Mesenchymal stem cell (in vitro differentiated cells and primary cell): ENCODE measurements at regions not wholly inside any gene's neighbourhood (a gene's known extent, or its start where the extent isn't known, plus 50 kb on each side); places are given as distances from the start of the nearest gene placed in this dataset.

Source experiments
- DNase-seq: peaks from one replicate; pipeline ENCODE4 v3.0.0-alpha.2; 2013
- H2AFZ ChIP-seq: one replicate; pipeline ENCODE4 v1.6.1; 2013; ENCODE audit warnings: low read depth, mild to moderate bottlenecking, control low read depth, inconsistent platforms, low read length, moderate library complexity
- H2AK5ac ChIP-seq: 2 replicates; pipeline ENCODE4 v1.6.1; 2013; ENCODE audit warnings: low read length, moderate library complexity, mild to moderate bottlenecking, inconsistent platforms; ENCODE audit not compliant: severe bottlenecking
- H2BK120ac ChIP-seq: one replicate; pipeline ENCODE4 v1.6.1; 2013; ENCODE audit warnings: low read depth, mild to moderate bottlenecking, inconsistent platforms, low read length, moderate library complexity
- H2BK12ac ChIP-seq, 2 experiments: one replicate each; pipeline ENCODE4 v1.6.1; 2013; ENCODE audit warnings: inconsistent platforms in 2 of 2, low read length in 2 of 2, mild to moderate bottlenecking in 2 of 2, moderate library complexity in 2 of 2, control low read depth in 1 of 2
- H2BK15ac ChIP-seq: one replicate; pipeline ENCODE4 v1.6.1; 2013; ENCODE audit warnings: mild to moderate bottlenecking, low read depth, inconsistent platforms; ENCODE audit not compliant: poor library complexity, severe bottlenecking
- H2BK5ac ChIP-seq: 2 replicates; pipeline ENCODE4 v1.6.1; 2013; ENCODE audit warnings: low read depth, mild to moderate bottlenecking, low read length, control low read depth, inconsistent platforms; ENCODE audit not compliant: poor library complexity, severe bottlenecking
- H3K14ac ChIP-seq, 2 experiments: one replicate each; pipeline ENCODE4 v1.6.1; 2013; ENCODE audit warnings: inconsistent platforms in 2 of 2, low read length in 2 of 2, control low read depth in 1 of 2, mild to moderate bottlenecking in 1 of 2, moderate library complexity in 1 of 2
- H3K18ac ChIP-seq, 2 experiments: one replicate each; pipeline ENCODE4 v1.6.1; 2013; ENCODE audit warnings: inconsistent platforms in 2 of 2, low read length in 2 of 2, control low read depth in 1 of 2, low read depth in 1 of 2, mild to moderate bottlenecking in 1 of 2
- H3K23ac ChIP-seq, 2 experiments: one replicate each; pipeline ENCODE4 v1.6.1; 2013; ENCODE audit warnings: inconsistent platforms in 2 of 2, low read length in 2 of 2, mild to moderate bottlenecking in 2 of 2, moderate library complexity in 2 of 2, control low read depth in 1 of 2
- H3K27ac ChIP-seq: 2 replicates; pipeline ENCODE4 v1.5.1; 2013; ENCODE audit warnings: mild to moderate bottlenecking, moderate library complexity, low read length, control low read depth, inconsistent platforms; ENCODE audit not compliant: poor library complexity, severe bottlenecking
- H3K27me3 ChIP-seq, 2 experiments: 2 replicates each; pipeline versions ENCODE4 v1.6.1 to v1.7.0; 2013; ENCODE audit warnings: low read length in 2 of 2, mild to moderate bottlenecking in 2 of 2, moderate library complexity in 2 of 2, control low read depth in 1 of 2, inconsistent platforms in 1 of 2; ENCODE audit not compliant: control insufficient read depth in 1 of 2, insufficient read depth in 1 of 2
- H3K36me3 ChIP-seq, 2 experiments: 2 replicates each; pipeline versions ENCODE4 v1.6.1 to v1.7.0; 2013; ENCODE audit warnings: low read length in 2 of 2, control low read depth in 1 of 2, inconsistent platforms in 1 of 2, low read depth in 1 of 2, mild to moderate bottlenecking in 1 of 2; ENCODE audit not compliant: insufficient read depth in 2 of 2, control insufficient read depth in 1 of 2
- H3K4ac ChIP-seq, 2 experiments: one replicate each; pipeline ENCODE4 v1.6.1; 2013; ENCODE audit warnings: inconsistent platforms in 2 of 2, low read length in 2 of 2, mild to moderate bottlenecking in 2 of 2, moderate library complexity in 2 of 2, control low read depth in 1 of 2, low read depth in 1 of 2
- H3K4me1 ChIP-seq: 2 replicates; pipeline ENCODE4 v1.6.1; 2013; ENCODE audit warnings: low read depth, low read length, control low read depth; ENCODE audit not compliant: control insufficient read depth, insufficient read depth
- H3K4me2 ChIP-seq: 2 replicates; pipeline ENCODE4 v1.6.1; 2013; ENCODE audit warnings: low read length, mild to moderate bottlenecking, inconsistent platforms; ENCODE audit not compliant: poor library complexity, severe bottlenecking
- H3K4me3 ChIP-seq, 2 experiments: 2 replicates each; pipeline versions ENCODE4 v1.5.1 to v1.7.0; 2013; ENCODE audit warnings: low read length in 2 of 2, mild to moderate bottlenecking in 2 of 2, control low read depth in 1 of 2, low read depth in 1 of 2; ENCODE audit not compliant: insufficient read depth in 1 of 2
- H3K79me1 ChIP-seq: replicated peaks from 2 replicates; pipeline ENCODE4 v1.6.1; 2013; ENCODE audit warnings: mild to moderate bottlenecking, control low read depth, low read length, inconsistent platforms; ENCODE audit not compliant: poor library complexity, severe bottlenecking
- H3K9ac ChIP-seq: 2 replicates; pipeline ENCODE4 v1.7.0; 2013; ENCODE audit warnings: mild to moderate bottlenecking, low read length, moderate library complexity
- H3K9me3 ChIP-seq: 2 replicates; pipeline ENCODE4 v1.7.0; 2013; ENCODE audit warnings: mild to moderate bottlenecking, low read length; ENCODE audit not compliant: control insufficient read depth
- H4K8ac ChIP-seq: one replicate; pipeline ENCODE4 v1.6.1; 2013; ENCODE audit warnings: inconsistent platforms, mild to moderate bottlenecking, low read length, moderate library complexity
- H4K91ac ChIP-seq: one replicate; pipeline ENCODE4 v1.6.1; 2013; ENCODE audit warnings: mild to moderate bottlenecking, low read length, inconsistent platforms
- WGBS: methylation state at CpG from one replicate; pipeline ENCODE4 v1.1.7; 2013; ENCODE audit warnings: mixed read lengths; 5-methylcytosine and 5-hydroxymethylcytosine counted together

- H4K8ac ChIP-seq: no peak overlapping the region
- no peak for DNase-seq
Measured at GRCh38 chr18:51290860-51291259, 93.4 kb upstream of the MEX3C start.

GRCh38 chr18:51300912-51301311 is 103.4 kb upstream of the MEX3C start:
- Histone ChIP-seq H2BK15ac (no peak overlapping the region), H2AK5ac (no peak overlapping the region), H3K27ac (no peak overlapping the region), H3K9ac (no peak overlapping the region), H3K4ac (no peak overlapping the region), H3K4me1 (no peaks in the 10 kb centered on the region), H2BK12ac (no peak overlapping the region), H3K27me3 (no peaks in the 10 kb centered on the region), H3K9me3 (no peaks in the 10 kb centered on the region), H4K91ac (no peak overlapping the region), H3K18ac (no peak overlapping the region), H3K79me1 (no peaks in the 10 kb centered on the region), H3K14ac (no peak overlapping the region), H3K23ac (no peak overlapping the region), H4K8ac (no peak overlapping the region), H2BK120ac (no peak overlapping the region), H2BK5ac (no peak overlapping the region), H2AFZ (no peak overlapping the region), H3K4me2 (no peak overlapping the region), H3K36me3 (no peaks in the 10 kb centered on the region), H3K4me3 (no peak overlapping the region)
- no CpG with 5 or more reads among the region's 3 CpGs for WGBS
- DNase-seq: no peak

More at GRCh38 chr18:51290860-51291259, 93.4 kb upstream of the MEX3C start:
- no peak overlapping the region for H3K23ac ChIP-seq
- no peak overlapping the region for H3K4ac ChIP-seq
- H2AK5ac ChIP-seq: no peak overlapping the region
- H3K4me2 ChIP-seq: no peak overlapping the region
- no peak overlapping the region for H2AFZ ChIP-seq
- H3K9ac ChIP-seq: no peak overlapping the region
- no peak overlapping the region for H3K18ac ChIP-seq
- H3K79me1 ChIP-seq: no peaks in the 10 kb centered on the region
- peaks cover 12% of the 10 kb centered on the region for H3K9me3 ChIP-seq
- H2BK15ac ChIP-seq: no peak overlapping the region
- H3K14ac ChIP-seq: no peak overlapping the region
- H3K4me1 ChIP-seq: no peaks in the 10 kb centered on the region
- H3K4me3 ChIP-seq: no peak overlapping the region
- no peak overlapping the region for H2BK120ac ChIP-seq
- H3K27ac ChIP-seq: no peak overlapping the region
- H4K91ac ChIP-seq: no peak overlapping the region
- WGBS: 93% methylated on average over 2 of the region's 2 CpGs
- no peak overlapping the region for H2BK5ac ChIP-seq
- H3K27me3 ChIP-seq: no peaks in the 10 kb centered on the region
- no peak overlapping the region for H2BK12ac ChIP-seq
- no peaks in the 10 kb centered on the region for H3K36me3 ChIP-seq

GRCh38 chr18:51301376-51301775 is 103.9 kb upstream of the MEX3C start:
- H2BK12ac ChIP-seq: no peak overlapping the region

GRCh38 chr18:51316677-51317076 is 119.2 kb upstream of the MEX3C start:
- Histone ChIP-seq H2BK12ac (no peak overlapping the region), H3K4me3 (no peak overlapping the region), H3K27me3 (no peaks in the 10 kb centered on the region), H2BK120ac (no peak overlapping the region), H3K23ac (no peak overlapping the region), H2BK5ac (no peak overlapping the region), H3K27ac (no peak overlapping the region), H2BK15ac (no peak overlapping the region), H4K8ac (no peak overlapping the region), H3K4me1 (no peaks in the 10 kb centered on the region), H3K4me2 (no peak overlapping the region), H3K79me1 (no peaks in the 10 kb centered on the region), H2AFZ (no peak overlapping the region), H3K9me3 (no peaks in the 10 kb centered on the region), H3K14ac (no peak overlapping the region), H3K18ac (no peak overlapping the region), H4K91ac (no peak overlapping the region), H3K36me3 (no peaks in the 10 kb centered on the region), H2AK5ac (no peak overlapping the region), H3K4ac (no peak overlapping the region), H3K9ac (no peak overlapping the region)
- DNase-seq: no peak
- 74% methylated on average over 1 of the region's 1 CpG for WGBS

More at GRCh38 chr18:51301376-51301775, 103.9 kb upstream of the MEX3C start:
- Histone ChIP-seq H4K91ac (no peak overlapping the region), H2BK5ac (no peak overlapping the region), H2AK5ac (no peak overlapping the region), H3K79me1 (no peaks in the 10 kb centered on the region), H3K23ac (no peak overlapping the region), H3K4me1 (no peaks in the 10 kb centered on the region), H4K8ac (no peak overlapping the region), H3K14ac (no peak overlapping the region), H3K4me3 (no peak overlapping the region), H2BK15ac (no peak overlapping the region), H3K9me3 (no peaks in the 10 kb centered on the region), H3K4me2 (no peak overlapping the region), H3K9ac (no peak overlapping the region), H3K18ac (no peak overlapping the region), H3K27ac (no peak overlapping the region), H2BK120ac (no peak overlapping the region), H2AFZ (no peak overlapping the region), H3K4ac (no peak overlapping the region), H3K36me3 (no peaks in the 10 kb centered on the region), H3K27me3 (no peaks in the 10 kb centered on the region)
- WGBS: 100% methylated on average over 1 of the region's 3 CpGs
- DNase-seq: no peak
